Hematopoietic multipotent progenitor cell treated with erythropoietin and hydrocortisone succinate and interleukin-3 and kit ligand, for 8 days (in vitro differentiated cells): ENCODE measurements at regions not wholly inside any gene's neighbourhood (a gene's known extent, or its start where the extent isn't known, plus 50 kb on each side); places are given as distances from the start of the nearest gene placed in this dataset.
"Not testable (repeated sequence)": the region's sequence is repeated elsewhere in the genome, so short reads cannot be mapped to it uniquely, and the experiment has no call there.

Experiments
- DNase-seq: peaks from one replicate; pipeline ENCODE4 v3.0.0-alpha.2; 2015

GRCh38 chr1:187566354-187566753, 737.6 kb downstream of the PLA2G4A start:
- DNase-seq, result no peak

DNA sequence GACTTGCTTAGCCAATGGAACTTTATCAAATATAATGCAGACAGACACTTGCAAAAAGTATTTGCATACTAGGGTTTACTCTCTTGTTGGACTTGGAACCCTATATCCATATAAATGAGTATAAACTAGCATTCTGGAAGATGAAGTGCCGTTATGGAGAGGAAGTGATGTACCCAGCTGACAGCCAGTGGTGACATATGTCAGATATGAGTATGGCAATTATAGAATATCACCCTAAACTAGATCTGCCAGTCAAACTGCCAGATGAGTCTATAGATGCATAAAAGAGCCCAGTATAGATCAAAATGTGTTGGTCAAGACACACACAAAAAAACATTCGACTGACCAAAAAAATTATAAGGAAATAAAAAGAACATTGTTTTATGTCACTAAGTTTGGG, 739.3 kb downstream of the PLA2G4A start:
- no peak for DNase-seq

DNA sequence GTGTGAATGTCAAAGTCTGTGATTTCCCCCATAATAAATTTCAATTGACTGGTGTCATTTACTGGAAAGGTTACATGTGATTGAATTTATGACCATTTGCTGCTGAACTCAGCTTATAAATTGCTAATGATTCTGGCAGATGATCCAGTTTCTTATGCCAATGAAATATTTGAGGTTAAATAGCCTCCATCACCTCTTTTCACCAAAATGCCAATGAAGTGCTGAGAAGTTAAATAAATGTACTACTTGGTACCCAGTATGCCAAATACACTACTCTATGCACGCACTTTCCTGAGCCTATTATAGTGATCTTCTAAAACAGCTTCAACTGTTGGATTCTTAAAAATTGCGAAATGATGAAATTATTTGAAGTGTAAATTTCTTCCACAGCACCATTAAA, 741.4 kb downstream of the PLA2G4A start:
- no peak for DNase-seq

- DNase-seq, result no peak
These were observed 748.9 kb downstream of the PLA2G4A start for GRCh38 chr1:187577610-187578009.

- DNase-seq, result no peak
These were observed 760.2 kb downstream of the PLA2G4A start for GRCh38 chr1:187588917-187589316.

DNA sequence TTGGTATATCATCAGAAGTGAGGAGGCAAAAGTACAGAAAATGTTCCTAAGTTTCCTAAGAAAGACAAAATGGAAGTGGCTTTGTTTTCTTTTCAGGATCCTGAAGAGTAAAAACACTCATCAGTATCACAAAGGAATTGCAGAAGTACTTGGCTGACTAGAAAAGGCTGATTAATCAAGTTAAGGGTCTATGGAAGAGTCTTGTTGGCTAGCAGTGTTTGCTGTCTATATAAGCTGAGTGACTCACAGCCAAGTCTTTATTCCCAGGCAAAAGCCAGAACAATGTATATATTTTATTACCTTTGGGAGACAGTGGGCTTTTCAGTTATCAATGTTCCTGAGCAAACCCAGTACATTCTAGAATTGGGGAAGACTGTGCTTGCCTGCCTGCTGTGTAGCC, 777.0 kb downstream of the PLA2G4A start:
- DNase-seq, result no peak

- DNase-seq, result not testable (repeated sequence)
These were observed 787.3 kb downstream of the PLA2G4A start for GRCh38 chr1:187615853-187616735.

DNA sequence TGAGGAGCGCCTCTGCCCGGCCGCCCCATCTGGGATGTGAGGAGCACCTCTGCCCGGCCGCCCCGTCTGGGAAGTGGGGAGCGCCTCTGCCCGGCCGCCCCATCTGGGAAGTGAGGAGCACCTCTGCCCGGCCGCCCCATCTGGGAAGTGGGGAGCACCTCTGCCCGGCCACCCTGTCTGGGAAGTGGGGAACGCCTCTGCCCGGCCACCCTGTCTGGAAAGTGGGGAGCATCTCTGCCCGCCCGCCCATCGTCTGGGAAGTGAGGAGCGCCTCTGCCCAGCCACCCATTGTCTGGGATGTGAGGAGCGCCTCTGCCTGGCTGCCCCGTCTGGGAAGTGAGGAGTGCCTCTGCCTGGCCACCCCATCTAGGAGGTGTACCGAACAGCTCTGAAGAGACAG, 788.1 kb downstream of the PLA2G4A start:
- not testable (repeated sequence) for DNase-seq

GRCh38 chr1:187617776-187618175, 789.0 kb downstream of the PLA2G4A start:
- no peak for DNase-seq

DNA sequence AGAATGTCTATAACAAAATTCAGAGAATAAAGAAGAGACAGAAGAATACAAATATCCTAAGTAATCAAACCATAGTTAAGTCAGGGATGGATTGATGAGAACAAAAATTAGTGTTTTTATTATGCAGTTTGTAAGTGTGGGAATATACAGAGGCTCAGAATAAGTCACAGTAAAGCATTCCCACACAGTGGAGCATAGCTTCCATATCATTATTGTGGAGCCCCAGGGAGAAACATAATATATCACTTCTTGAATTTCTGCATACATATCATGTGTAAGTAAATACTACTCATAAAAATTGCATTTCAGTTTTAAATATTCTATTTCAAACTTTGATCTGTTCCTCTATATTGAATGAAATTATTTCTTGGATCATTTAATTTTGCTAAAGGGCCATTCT, 790.4 kb downstream of the PLA2G4A start:
- no peak for DNase-seq

- no peak for DNase-seq
These were observed 793.2 kb downstream of the PLA2G4A start for GRCh38 chr1:187621951-187622350.

- no peak for DNase-seq
These were observed 793.8 kb downstream of the PLA2G4A start for GRCh38 chr1:187622545-187622944.

DNA sequence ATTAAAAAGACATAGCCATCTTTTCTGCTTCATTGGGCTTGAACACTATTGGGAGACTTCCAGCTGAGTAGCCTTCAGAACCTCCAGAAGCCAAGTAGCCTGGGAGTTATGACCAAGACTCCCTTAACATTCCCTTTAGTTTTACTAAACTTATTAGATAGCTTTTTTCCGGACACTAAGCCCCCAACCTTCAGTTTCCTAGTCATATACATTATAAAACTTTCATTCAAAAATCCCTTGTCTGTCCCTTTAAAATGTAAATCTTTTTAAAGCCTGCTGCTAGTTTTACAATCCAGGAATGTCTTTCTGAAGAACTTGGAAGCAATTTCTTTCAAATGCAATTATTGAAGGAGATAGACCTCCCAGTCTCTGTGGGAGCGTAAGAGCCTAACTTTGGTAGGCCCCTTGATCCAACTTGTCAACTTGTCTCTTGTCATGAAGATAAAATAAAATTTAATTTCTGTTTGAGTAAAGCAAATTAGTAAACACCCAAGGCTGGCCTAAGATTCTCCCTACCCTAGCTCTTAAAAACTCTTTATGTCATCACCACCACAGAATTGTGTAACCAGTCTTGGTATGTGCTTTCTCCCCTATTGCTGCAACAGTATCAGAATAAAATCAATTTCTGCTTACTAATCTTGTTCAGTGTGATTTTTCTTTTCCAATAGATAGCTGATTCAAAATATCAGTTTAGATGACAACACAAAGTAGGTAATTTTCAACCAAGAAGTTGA, 796.2 kb downstream of the PLA2G4A start:
- DNase-seq, result no peak

DNA sequence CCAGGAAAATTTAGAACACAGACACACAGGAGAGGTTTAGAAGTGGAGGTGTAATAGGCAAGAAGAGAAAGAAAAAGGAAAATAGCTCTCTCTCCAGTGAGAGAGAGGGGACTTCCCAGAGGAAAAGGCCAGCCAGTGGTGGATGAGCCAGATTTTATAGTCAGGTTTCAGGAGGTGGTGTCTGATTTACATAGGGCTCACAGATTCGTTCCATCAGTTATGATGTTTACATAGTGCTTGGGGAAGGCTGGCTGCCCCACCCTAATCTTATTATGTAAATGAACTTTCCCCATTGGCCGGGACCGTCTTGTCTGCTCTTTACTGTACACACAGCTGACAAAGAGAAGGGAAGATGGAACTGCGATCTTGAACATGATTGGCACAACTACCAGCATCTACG, 797.3 kb downstream of the PLA2G4A start:
- no peak for DNase-seq

GRCh38 chr1:187627516-187627915, 798.8 kb downstream of the PLA2G4A start:
- no peak for DNase-seq

GRCh38 chr1:187629075-187629474, 800.3 kb downstream of the PLA2G4A start:
- DNase-seq, result no peak

DNA sequence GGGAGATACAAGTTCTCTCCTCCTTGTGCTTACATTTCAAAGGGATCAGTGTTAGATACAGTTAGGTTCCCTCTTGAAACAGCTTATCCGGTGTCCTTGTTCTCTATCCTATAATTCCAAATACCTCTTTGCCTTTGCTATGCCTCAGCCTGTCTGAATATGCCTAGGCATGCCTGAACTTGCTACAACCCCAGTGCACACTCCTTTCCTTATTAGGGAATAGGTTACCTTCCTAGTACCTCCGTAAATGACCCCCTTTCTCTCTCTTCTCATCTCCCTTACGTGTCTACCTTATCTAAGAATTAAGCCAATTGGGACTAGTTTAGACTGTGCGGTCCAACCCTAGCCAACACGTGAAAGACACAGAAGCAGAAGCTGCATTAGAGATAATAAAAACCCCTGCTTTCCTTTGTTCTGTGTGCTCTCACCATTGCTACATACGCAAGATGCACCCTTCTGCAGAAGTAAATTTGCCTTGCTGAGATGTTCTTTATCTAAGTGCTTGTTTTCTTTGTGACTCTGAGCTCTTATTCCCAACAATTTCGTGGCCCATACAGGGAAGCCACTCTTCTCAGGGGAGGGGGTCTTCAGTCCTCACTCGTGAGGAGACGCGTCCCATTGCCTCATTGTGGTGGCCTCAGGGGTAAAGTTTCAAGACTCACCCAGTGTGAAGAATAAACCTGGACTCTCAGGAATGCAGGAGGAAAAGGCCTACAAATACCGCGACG, 802.1 kb downstream of the PLA2G4A start:
- DNase-seq, result no peak

- no peak for DNase-seq
These were observed 802.6 kb downstream of the PLA2G4A start for GRCh38 chr1:187631381-187631675.

GRCh38 chr1:187631984-187632383, 803.2 kb downstream of the PLA2G4A start:
- DNase-seq, result no peak

- DNase-seq, result no peak
These were observed 806.2 kb downstream of the PLA2G4A start for GRCh38 chr1:187634940-187635339.

DNA sequence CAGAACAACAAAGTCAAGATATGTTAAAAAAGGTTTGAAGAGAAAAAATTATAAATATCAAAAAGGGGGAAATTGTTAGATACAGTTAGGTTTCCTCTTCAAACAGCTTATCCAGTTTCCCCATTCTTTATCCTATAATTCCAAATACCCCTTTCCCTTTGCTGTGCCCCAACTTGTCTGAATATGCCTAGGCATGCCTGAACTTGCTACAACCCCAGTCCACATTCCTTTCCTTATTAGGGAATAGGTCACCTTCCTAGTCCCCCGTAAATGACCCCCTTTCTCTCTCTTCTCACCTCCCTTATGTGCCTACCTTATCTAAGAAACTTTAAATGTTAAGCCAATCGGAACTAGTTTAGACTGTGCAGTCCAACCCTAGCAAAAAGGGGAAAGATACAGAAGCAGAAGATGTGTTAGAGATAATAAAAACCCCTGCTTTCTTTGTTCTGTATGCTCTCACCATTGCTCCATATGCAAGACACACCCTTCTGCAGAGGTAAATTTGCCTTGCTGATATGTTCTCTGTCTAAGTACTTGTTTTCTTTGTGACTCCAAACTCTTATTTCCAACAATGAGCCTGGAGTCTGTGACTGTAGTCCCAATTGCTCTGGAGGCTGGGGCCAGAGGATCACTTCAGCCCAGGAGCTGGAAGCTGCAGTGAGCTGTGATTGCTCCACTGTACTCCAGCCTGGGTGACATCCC, 810.1 kb downstream of the PLA2G4A start:
- no peak for DNase-seq

DNA sequence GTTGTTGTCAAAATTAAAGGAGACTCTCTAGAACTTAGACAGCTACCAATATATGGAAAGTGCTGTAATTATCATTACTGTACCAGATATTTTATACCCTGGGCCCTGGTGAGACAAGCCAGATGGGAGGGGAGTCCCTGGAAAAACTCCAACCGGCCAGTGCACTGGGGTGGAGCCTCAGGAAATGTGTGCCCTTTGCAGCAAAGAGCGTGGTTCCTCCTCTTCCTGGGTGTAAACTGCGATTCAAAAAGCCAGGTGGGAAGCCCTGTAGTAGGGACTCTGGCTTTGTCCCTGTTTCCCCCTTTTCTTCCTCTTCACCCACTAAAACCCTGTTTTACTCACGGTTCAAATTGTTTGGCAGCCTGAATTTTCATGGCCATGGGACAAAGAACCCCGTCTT, 812.3 kb downstream of the PLA2G4A start:
- no peak for DNase-seq

DNA sequence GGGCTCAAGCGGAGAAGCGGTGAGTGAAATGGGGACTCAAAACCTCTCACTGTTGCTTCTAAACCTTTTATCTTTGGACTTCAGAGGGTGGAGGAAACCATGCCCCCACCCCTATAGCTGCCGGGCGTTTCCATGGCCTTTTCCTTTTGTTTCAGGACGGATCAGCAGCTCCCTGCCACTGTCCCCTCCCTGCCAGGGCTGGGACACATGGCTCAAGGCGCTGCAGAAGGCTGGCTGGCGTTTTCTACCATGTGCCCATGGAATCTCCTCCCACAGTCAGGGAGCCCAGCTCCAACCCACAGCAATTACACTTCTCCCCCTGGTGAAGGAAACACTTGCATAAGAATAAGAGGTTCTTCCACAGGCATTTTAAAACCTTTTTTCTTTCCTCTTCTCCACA, 812.7 kb downstream of the PLA2G4A start:
- no peak for DNase-seq
